DOHH2 (cell line): ENCODE measurements at regions not wholly inside any gene's neighbourhood (a gene's known extent, or its start where the extent isn't known, plus 50 kb on each side); places are given as distances from the start of the nearest gene placed in this dataset.

ENCODE experiments used
- H3F3A ChIP-seq: fragments of 200-600 bp; sonication (generic), shearing (Covaris generic); 2 replicates; pipeline ENCODE4 v1.6.0; 2016; ENCODE audit warnings: antibody characterized with exemption, mild to moderate bottlenecking; ENCODE audit not compliant: control insufficient read depth, insufficient read depth
- H3K27ac ChIP-seq: fragments of 200-600 bp; sonication (generic); 2 replicates; pipeline ENCODE4 v1.5.1; 2014; ENCODE audit warnings: low read depth, mild to moderate bottlenecking, low read length, moderate library complexity
- H3K27me3 ChIP-seq: fragments of 200-600 bp; sonication (generic); 2 replicates; pipeline ENCODE4 v1.6.1; 2014; ENCODE audit warnings: mild to moderate bottlenecking, low read length, mixed read lengths; ENCODE audit not compliant: control insufficient read depth
- H3K36me3 ChIP-seq: fragments of 200-600 bp; sonication (generic); 2 replicates; pipeline ENCODE4 v1.6.1; 2014; ENCODE audit warnings: mild to moderate bottlenecking, low read length, moderate library complexity, mixed read lengths; ENCODE audit not compliant: control insufficient read depth
- H3K4me1 ChIP-seq: fragments of 200-600 bp; sonication (generic); 2 replicates; pipeline ENCODE4 v1.6.1; 2014; ENCODE audit warnings: mild to moderate bottlenecking, low read length, mixed read lengths; ENCODE audit not compliant: control insufficient read depth
- H3K4me2 ChIP-seq: fragments of 200-600 bp; sonication (generic); 2 replicates; pipeline ENCODE4 v1.6.0; 2014; ENCODE audit warnings: mild to moderate bottlenecking, low read length, moderate library complexity
- H3K4me3 ChIP-seq: fragments of 200-600 bp; sonication (generic); 2 replicates; pipeline ENCODE4 v1.5.1; 2014; ENCODE audit warnings: mild to moderate bottlenecking, low read length, mixed read lengths
- H3K79me2 ChIP-seq: fragments of 200-600 bp; sonication (generic); 2 replicates; pipeline ENCODE4 v1.6.1; 2014; ENCODE audit warnings: mild to moderate bottlenecking, low read length, mixed read lengths; ENCODE audit not compliant: control insufficient read depth
- H3K9me2 ChIP-seq: fragments of 200-600 bp; sonication (generic); replicated peaks from 2 replicates; pipeline ENCODE4 v1.6.1; 2014; ENCODE audit warnings: mild to moderate bottlenecking, low read length, mixed read lengths; ENCODE audit not compliant: control insufficient read depth
- H3K9me3 ChIP-seq: fragments of 200-600 bp; sonication (generic); 2 replicates; pipeline ENCODE4 v1.6.1; 2014; ENCODE audit warnings: antibody characterized with exemption, low read length, mixed read lengths; ENCODE audit not compliant: control insufficient read depth, insufficient read depth
- H4K20me1 ChIP-seq: fragments of 200-600 bp; sonication (generic); 2 replicates; pipeline ENCODE4 v1.6.0; 2014; ENCODE audit warnings: low read depth, mild to moderate bottlenecking, antibody characterized with exemption, low read length, moderate library complexity; ENCODE audit not compliant: control insufficient read depth, insufficient read depth
- CTCF ChIP-seq: fragments of 200-600 bp; sonication (generic); IDR thresholded peaks from one replicate; pipeline ENCODE4 v1.5.1; 2014; ENCODE audit warnings: antibody characterized with exemption, mild to moderate bottlenecking, low read depth, low read length; ENCODE audit not compliant: poor library complexity, severe bottlenecking
- EZH2phosphoT487 ChIP-seq: fragments of 200-600 bp; sonication (generic); IDR thresholded peaks from 2 replicates; pipeline ENCODE4 v1.6.1; 2017; ENCODE audit warnings: borderline replicate concordance, mild to moderate bottlenecking, antibody characterized with exemption, low read length, moderate library complexity, mixed read lengths

GRCh38 chr16:13391337-13391736 lies 489.9 kb downstream of the SHISA9 start:
- peak overlapping the region; percentile 64 for H3K4me2 ChIP-seq

GRCh38 chr16:13392341-13392740 lies 490.9 kb downstream of the SHISA9 start:
- Histone ChIP-seq H3K36me3 (peaks cover 21% of the 10 kb centered on the region), H3K27me3 (no peaks in the 10 kb centered on the region), H3K79me2 (no peaks in the 10 kb centered on the region), H3K9me3 (no peaks in the 10 kb centered on the region), H3K4me3 (no peak overlapping the region), H4K20me1 (no peaks in the 10 kb centered on the region), H3F3A (peaks cover 22% of the 10 kb centered on the region), H3K4me2 (no peak overlapping the region), H3K27ac (peak overlapping the region; percentile 95; the same call in 1 of the 2 replicates), H3K9me2 (no peaks in the 10 kb centered on the region), H3K4me1 (peaks cover 52% of the 10 kb centered on the region)
- TF ChIP-seq CTCF (no peak), EZH2phosphoT487 (no peak)

More at GRCh38 chr16:13391337-13391736, 489.9 kb downstream of the SHISA9 start:
- H3K9me2 ChIP-seq, result no peaks in the 10 kb centered on the region
- H3K27me3 ChIP-seq, result no peaks in the 10 kb centered on the region
- peak overlapping the region; percentile 40 for H3K4me3 ChIP-seq
- peak overlapping the region; percentile 95 for H3K27ac ChIP-seq
- H3K4me1 ChIP-seq, result peaks cover 52% of the 10 kb centered on the region
- TF ChIP-seq EZH2phosphoT487, result no peak
- peak; percentile 39 for TF ChIP-seq CTCF
- H3K36me3 ChIP-seq, result peaks cover 21% of the 10 kb centered on the region
- H3F3A ChIP-seq, result peaks cover 22% of the 10 kb centered on the region
- no peaks in the 10 kb centered on the region for H3K79me2 ChIP-seq
- no peaks in the 10 kb centered on the region for H3K9me3 ChIP-seq
- H4K20me1 ChIP-seq, result no peaks in the 10 kb centered on the region

GRCh38 chr16:13393816-13394215 lies 492.4 kb downstream of the SHISA9 start:
- Histone ChIP-seq H3K9me2 (no peaks in the 10 kb centered on the region), H3K36me3 (peaks cover 20% of the 10 kb centered on the region), H4K20me1 (no peaks in the 10 kb centered on the region), H3K27me3 (no peaks in the 10 kb centered on the region), H3K4me2 (no peak overlapping the region), H3K9me3 (no peaks in the 10 kb centered on the region), H3K4me3 (no peak overlapping the region), H3F3A (peaks cover 22% of the 10 kb centered on the region), H3K79me2 (no peaks in the 10 kb centered on the region), H3K27ac (no peak overlapping the region), H3K4me1 (peaks cover 41% of the 10 kb centered on the region)
- TF ChIP-seq EZH2phosphoT487, result no peak
- no peak for TF ChIP-seq CTCF
